ENCODE measurements at regions not wholly inside any gene's neighbourhood (a gene's known extent, or its start where the extent isn't known, plus 50 kb on each side); places are given as distances from the start of the nearest gene placed in this dataset.

GRCh38 chr7:153245809-153246208 lies 486.3 kb downstream of the ACTR3B start:
- ChIA-PET POLR2A (ENCODE audit: unreplicated experiment) (no interaction called here), CTCF (no interaction called here)
- H3K36me3 ChIP-seq (ENCODE audit: control insufficient read depth, insufficient read depth, low read length) = no peaks in the 10 kb centered on the region
- no peak overlapping the region for H4K5ac ChIP-seq (ENCODE audit: low read depth, low read length)
- H3K79me1 ChIP-seq (ENCODE audit: low read depth in 1 of 2, low read length in 2 of 2) = no peaks in the 10 kb centered on the region
- ATAC-seq (ENCODE audit: low read depth) (no peak), DNase-seq (no peak)
- H3K56ac ChIP-seq (ENCODE audit: extremely low read depth, insufficient read depth, low read length) = no peak overlapping the region
- H2BK5ac ChIP-seq (ENCODE audit: low read depth, low read length, poor library complexity, severe bottlenecking) = no peak overlapping the region
- no peaks in the 10 kb centered on the region for H3K27me3 ChIP-seq (ENCODE audit: control insufficient read depth, insufficient read depth, low read length)
- no peak overlapping the region for H3K4ac ChIP-seq (ENCODE audit: low read depth, low read length)
- H2BK120ac ChIP-seq (ENCODE audit: low read depth, low read length) = no peak overlapping the region
- H3K14ac ChIP-seq (replicated peaks; ENCODE audit: low read depth, low read length) = no peak overlapping the region
- in situ Hi-C loops (cut with MboI; ENCODE audit: low sequenced_read_pairs) = no loop called here
- no peak overlapping the region for H2BK15ac ChIP-seq (ENCODE audit: low read depth, low read length)
- H3K4me1 ChIP-seq (ENCODE audit: control insufficient read depth, insufficient read depth, low read length) = no peaks in the 10 kb centered on the region
- BruUV-seq (replicated peaks) = no TSS peak
- no peak overlapping the region for H2BK20ac ChIP-seq (ENCODE audit: low read depth, low read length)
- WGBS, 2 experiments (ENCODE audit: extremely low coverage in 2 of 2, insufficient read length in 1 of 2) = no CpG with 5 or more reads among the region's 1 CpG
- no peak overlapping the region for H2AK5ac ChIP-seq (ENCODE audit: low read depth, low read length)
- H3K9ac ChIP-seq (ENCODE audit: low read depth, low read length) = no peak overlapping the region
- H3K9me3 ChIP-seq (ENCODE audit: control insufficient read depth, insufficient read depth, low read length) = peaks cover 15% of the 10 kb centered on the region
- H4K91ac ChIP-seq (ENCODE audit: insufficient read depth, low read depth, low read length) = no peak overlapping the region
- H3K4me3 ChIP-seq (ENCODE audit: insufficient read depth, low read depth, low read length) = no peak overlapping the region
- no peak overlapping the region for H3K4me2 ChIP-seq (ENCODE audit: low read depth, low read length)
- dilution Hi-C loops (cut with HindIII; ENCODE audit: low sequenced_read_pairs, unreplicated experiment) = no loop called here
- no peaks in the 10 kb centered on the region for H3K9me1 ChIP-seq (ENCODE audit: insufficient read depth, low read length)
- no peak overlapping the region for H2AFZ ChIP-seq (replicated peaks; ENCODE audit: low read length, poor library complexity)
- intact Hi-C loops (cut with micrococcal nuclease) = no loop called here
- H3K18ac ChIP-seq (ENCODE audit: low read depth, low read length) = no peak overlapping the region
- H3K23ac ChIP-seq (ENCODE audit: low read depth, low read length) = no peak overlapping the region
- no peak overlapping the region for H2AK9ac ChIP-seq (replicated peaks; ENCODE audit: low read depth, low read length, poor library complexity)
- no peak for TF ChIP-seq RCOR1 (IDR thresholded peaks at IDR 0.05; ENCODE audit: insufficient replicate concordance, low read length)
- TF ChIP-seq CEBPB (IDR thresholded peaks at IDR 0.05; ENCODE audit: low read depth, low read length) = no peak
- TF ChIP-seq BHLHE40 (IDR thresholded peaks at IDR 0.05; ENCODE audit: low read depth, low read length) = no peak
- no peak for TF ChIP-seq MAZ (IDR thresholded peaks at IDR 0.05; ENCODE audit: borderline replicate concordance, low read depth, low read length)
- TF ChIP-seq CHD1 (IDR thresholded peaks at IDR 0.05; ENCODE audit: low read depth, low read length) = no peak
- TF ChIP-seq RFX5 (IDR thresholded peaks at IDR 0.05; ENCODE audit: low read depth, low read length) = no peak
- TF ChIP-seq RAD21 (IDR thresholded peaks at IDR 0.05; ENCODE audit: low read length) = no peak
- TF ChIP-seq FOS (IDR thresholded peaks at IDR 0.05; ENCODE audit: low read depth, low read length) = no peak
- TF ChIP-seq NFE2L2 (IDR thresholded peaks at IDR 0.05; ENCODE audit: low read depth, low read length) = no peak
- no peak for TF ChIP-seq ELK1 (IDR thresholded peaks at IDR 0.05; ENCODE audit: borderline replicate concordance, low read depth, low read length)
- TF ChIP-seq CTCF (conservative IDR thresholded peaks at IDR 0.05; ENCODE audit: low read depth, low read length) = no peak
- TF ChIP-seq SMC3 (IDR thresholded peaks at IDR 0.05; ENCODE audit: low read depth, low read length) = no peak
- no peak for TF ChIP-seq USF2 (IDR thresholded peaks at IDR 0.05; ENCODE audit: low read depth, low read length)
- TF ChIP-seq MAFK (IDR thresholded peaks at IDR 0.05; ENCODE audit: low read depth, low read length) = no peak
- no peak for TF ChIP-seq POLR2A (IDR thresholded peaks at IDR 0.05; ENCODE audit: low read depth, low read length)
- no peak for TF ChIP-seq MXI1 (IDR thresholded peaks at IDR 0.05; ENCODE audit: borderline replicate concordance, low read depth, low read length)
- no peak overlapping the region for H4K8ac ChIP-seq (ENCODE audit: low read depth in 2 of 2, low read length in 2 of 2)
- H4K20me1 ChIP-seq (ENCODE audit: insufficient read depth, low read length) = no peaks in the 10 kb centered on the region
- H3K27ac ChIP-seq (ENCODE audit: insufficient read depth, low read length) = no peak overlapping the region
